HG02870 (cell line): ENCODE measurements at regions not wholly inside any gene's neighbourhood (a gene's known extent, or its start where the extent isn't known, plus 50 kb on each side); places are given as distances from the start of the nearest gene placed in this dataset.

ENCODE experiments used
- ATAC-seq: cut with Tn5 transposase; IDR thresholded peaks from one replicate; pipeline ENCODE4 v1.9.1; 2021; ENCODE audit warnings: mild to moderate bottlenecking, moderate library complexity; ENCODE audit not compliant: unreplicated experiment

- ATAC-seq = no peak
Measured at GRCh38 chrX:87727620-87728019, 210.0 kb downstream of the KLHL4 start.

GRCh38 chrX:87728024-87728423, 210.4 kb downstream of the KLHL4 start:
- no peak for ATAC-seq

DNA sequence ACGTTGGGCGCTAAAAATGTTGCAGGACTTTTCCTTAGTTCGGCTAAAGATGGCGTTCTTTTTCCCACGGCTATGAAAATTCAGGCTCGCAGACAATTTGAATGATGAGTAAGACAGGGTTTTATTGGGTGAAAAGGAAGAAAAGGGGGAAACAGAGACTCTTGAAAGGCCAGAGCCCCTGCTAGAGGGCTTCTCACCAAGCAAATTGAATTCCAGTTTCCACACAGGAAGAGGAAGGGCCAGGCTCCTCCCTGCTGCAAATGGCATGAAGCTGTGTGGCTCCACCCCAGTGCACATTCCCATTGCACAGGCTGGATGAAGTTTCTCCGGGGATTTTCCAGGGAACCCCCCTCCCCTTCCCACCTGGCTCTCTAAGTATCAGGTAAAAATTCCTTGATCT, 210.9 kb downstream of the KLHL4 start:
- ATAC-seq = no peak

DNA sequence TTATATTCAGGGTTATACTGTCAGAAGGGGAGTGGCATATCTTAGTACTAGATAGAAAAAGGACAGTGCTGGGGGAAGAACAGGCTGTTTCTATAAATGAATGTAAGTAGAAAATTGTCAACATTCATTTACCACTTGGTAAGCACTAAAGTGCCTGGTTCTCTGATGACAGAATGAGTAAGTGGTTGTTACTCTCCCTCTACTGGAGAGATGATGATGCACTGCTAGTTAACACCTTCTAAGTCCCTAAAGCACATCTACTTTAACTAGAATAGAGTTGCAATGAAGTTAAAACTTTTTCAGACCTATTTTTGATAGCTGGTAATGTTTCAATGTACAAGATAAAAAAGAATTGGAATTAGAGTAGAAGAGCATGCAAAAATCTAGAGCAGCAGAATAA, 214.5 kb downstream of the KLHL4 start:
- ATAC-seq = no peak

GRCh38 chrX:87736576-87736975, 219.0 kb downstream of the KLHL4 start:
- no peak for ATAC-seq

DNA sequence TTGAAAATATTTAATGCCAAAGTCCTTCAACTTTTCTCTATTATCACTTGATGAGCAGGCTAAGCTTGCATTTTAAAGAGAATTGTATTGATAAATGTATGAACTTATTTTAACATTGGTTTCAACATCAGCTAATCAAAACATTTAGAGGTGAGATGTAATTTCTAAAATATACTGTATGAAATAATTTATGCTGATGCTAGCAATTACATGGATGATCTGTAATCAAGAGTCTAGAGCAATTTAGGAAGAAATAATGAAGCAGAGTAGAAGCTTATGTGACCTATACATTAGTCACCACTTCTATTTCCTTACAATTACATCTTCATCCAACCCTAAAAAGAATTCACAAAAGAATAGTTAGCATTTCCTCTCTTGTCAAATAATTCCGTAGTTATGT, 226.8 kb downstream of the KLHL4 start:
- no peak for ATAC-seq

DNA sequence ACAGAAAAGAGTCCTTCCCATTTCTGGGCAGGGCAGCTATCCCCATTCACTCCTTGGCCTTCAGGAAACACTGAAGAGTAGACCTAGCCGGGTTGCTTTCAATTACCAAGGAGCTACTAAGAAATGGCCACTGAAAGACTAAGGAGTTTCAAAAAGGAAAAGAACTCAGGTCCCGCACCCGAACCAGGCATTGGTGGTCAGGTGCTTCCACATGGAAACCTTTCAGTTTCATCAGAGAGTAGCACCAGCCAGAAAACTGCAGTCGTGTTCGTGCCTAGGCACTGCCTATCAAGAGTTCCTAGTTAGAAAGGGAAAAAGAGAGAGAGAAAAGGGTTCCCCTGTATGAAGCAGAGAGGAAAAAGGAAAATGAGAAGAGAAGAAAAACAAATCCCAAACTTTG, 237.9 kb downstream of the KLHL4 start:
- ATAC-seq = no peak

DNA sequence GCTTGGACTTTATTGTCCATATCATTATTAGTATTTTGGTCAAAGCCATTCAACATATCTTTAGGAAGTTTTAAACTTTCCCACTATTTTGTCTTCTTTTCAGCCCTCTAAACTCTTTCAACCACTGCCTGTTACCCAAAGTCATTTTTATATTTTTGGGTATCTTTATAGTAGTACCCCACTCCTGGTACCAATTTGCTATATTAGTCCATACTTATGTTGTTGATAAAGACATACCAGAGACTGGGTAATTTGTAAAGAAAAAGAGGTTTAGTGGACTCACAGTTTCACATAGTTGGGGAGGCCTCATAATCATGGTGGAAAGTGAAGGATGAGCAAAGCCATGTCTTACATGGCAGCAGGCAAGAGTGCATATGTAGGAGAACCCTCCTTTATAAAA, 271.4 kb downstream of the KLHL4 start:
- no peak for ATAC-seq

DNA sequence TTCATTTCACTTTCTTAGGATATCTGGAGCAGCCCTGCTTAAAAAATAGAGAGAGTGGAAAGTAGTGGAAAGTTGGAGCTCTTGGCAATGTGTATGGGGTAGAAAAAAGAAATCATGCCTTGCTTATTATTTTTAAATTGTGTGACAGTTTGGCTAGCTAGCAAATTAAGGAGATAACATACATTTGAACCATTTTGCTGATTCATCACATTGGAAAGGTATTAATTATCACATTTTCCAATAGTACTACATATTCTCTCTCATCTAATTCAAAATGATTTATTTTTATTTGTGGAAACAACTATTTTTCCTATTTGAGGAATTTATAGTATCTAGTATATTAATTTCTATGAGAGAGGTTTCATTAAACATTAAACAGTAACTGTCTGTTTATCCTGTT, 280.4 kb downstream of the KLHL4 start:
- ATAC-seq = no peak

DNA sequence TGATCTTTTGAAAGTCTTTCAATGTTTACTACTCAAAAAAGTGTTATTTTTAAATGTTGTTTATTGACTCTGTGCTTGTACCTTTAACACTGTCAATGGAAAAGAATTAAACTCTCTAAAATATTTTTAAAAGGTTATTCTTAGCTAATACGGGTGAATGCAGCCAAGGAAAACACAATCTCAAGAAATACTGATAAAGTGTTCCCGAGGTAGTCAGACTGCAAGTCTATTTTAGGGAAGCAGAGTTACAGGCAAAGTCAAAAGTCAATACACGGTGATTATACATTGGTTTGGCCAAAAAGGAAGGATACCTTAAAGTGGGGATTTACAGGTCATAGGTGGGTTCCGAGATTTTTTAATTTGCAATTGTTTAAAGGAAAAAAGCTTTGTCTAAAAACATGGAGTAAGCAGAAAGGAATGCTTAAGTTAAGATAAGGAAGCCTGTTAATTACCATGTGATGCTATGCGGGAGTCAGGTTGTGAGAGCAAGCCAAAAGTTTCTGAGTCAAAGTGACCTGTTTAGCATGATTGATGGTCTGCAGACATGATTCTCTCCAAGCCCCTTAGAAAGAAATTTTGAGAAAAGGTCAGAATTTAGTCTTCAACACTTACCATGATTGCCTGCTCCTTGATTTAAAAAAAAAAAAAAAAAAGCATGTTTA, 288.4 kb downstream of the KLHL4 start:
- ATAC-seq = no peak

DNA sequence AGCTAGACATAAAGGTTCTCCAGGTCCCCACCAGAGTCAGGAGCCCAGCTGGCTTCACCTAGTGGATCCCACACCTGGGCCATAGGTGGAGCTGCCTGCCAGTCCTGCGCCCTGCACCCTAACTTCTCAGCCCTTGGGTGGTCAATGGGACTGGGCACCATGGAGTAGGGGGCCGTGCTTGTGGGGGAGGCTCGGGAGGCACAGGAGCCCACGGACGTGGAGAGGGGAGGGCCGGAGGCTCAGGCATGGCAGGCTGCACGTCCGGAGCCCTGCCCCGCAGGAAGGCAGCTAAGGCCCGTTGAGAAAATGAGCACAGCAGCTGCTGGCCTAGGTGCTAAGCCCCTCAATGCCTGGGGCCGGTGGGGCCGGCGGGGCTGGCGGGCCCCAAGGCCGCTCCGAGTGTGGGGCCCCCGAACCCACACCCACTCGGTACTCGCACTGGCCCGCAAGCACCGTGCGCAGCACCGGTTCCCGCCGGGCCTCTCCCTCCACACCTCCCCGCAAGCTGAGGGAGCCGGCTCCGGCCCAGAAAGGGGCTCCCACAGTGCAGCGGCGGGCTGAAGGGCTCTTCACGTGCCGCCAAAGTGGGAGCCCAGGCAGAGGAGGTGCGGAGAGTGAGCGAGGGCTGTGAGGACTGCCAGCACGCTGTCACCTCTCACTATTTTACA, 291.1 kb downstream of the KLHL4 start:
- no peak for ATAC-seq

- no peak for ATAC-seq
Measured at GRCh38 chrX:87813566-87813965, 296.0 kb downstream of the KLHL4 start.

DNA sequence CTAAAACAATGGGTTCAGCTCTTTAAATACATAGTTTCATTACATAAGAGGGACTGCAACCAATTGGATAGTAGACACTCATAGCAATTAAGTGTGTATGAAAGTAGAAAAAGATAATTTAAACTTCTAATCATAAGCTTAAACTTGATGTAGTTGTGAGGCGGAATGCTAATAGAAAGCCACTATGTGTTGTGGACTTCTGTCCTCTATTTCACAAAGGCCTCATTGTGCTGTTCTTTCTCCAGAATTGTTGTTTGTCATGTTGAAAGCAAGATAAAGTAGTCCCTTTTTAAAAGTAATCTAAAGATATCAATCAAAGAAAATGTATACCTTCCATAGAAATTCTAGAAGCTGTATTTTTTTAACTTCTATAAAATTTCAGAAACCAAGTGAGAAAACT, 329.4 kb downstream of the KLHL4 start:
- no peak for ATAC-seq

DNA sequence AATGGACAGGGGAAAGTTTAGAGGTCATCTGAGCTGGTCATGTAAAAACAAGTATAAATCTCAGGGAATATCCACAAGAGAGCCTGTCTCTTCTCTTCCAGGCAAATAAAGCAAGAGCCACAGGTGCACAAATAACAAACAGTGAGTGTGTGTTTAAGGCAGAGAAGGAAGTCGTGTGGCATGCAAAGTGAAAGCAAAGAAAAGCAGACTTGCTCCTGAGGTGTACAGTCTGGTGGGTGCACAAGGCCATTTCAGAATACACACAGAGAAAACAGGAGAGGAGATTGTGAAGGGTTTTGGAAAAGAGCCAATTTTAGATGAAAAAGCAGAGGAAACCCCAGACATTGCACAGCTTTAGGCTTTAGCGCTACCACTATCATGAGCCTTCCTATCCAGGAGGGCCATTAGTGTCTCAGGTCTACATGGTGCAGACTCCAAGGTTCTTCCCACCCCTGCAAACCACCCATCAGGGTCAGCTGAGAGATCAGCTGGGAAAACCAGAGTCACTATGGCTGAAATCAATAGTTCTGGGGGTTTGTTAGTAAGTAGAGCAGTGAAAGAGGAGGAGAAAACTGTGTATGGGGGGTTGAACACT, 355.8 kb downstream of the KLHL4 start:
- peak; percentile 64 for ATAC-seq

GRCh38 chrX:87874043-87874442, 356.4 kb downstream of the KLHL4 start:
- ATAC-seq = peak; percentile 32

DNA sequence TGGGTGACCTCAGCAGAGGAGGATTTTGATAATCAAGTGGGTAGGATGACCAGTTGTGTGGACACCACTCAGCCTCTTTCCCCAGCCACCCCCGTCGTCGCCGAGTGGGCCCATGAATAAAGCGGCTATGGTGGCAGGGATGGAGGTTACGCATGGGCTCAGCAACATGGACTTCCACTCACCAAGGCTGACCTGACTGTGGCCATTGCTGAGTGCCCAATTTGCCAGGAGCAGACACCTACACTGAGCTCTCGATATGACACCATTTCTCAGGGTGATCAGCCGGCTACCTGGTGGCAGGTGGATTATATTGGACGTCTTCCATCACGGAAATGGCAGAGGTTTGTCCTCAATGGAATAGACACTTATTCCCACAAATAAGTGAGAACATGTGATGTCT, 361.3 kb downstream of the KLHL4 start:
- no peak for ATAC-seq

DNA sequence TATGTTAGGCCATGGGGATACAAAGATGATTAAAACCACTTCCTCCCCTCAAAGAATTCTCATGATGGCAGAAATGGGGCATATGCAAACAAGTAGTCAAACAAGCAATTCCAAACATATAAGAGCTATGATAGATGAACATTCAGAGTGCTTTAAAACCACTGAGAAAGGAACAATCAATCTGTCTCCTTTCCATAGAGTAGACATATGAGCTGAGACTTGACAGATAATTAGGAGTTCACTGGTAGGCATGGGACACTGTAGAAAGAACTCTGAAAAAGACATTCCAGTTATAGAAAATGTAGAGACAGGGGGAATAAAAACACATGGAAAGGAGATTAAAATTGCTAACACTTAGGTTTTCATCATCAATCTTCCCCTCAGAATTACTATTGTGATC, 372.8 kb downstream of the KLHL4 start:
- ATAC-seq = no peak

GRCh38 chrX:87895421-87895820, 377.8 kb downstream of the KLHL4 start:
- ATAC-seq = peak; percentile 56

DNA sequence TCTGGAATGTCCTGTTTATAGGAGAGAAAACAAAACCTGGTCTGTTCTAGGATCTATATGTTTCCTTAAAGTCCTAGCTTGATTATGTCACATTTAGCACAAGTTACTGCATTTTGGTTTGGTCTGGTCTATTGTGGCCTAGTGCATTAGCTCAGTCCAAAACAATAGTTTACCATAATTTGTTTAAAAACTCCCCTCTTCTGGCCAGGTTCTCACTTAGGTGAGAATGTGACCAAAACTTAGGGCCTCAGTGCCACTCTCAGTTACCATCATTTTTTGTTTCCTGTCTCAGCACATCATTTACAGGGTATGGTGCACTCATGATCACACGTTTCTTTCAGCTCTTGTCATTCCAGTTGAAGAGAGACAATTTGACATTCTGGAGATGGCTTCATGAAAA, 378.5 kb downstream of the KLHL4 start:
- no peak for ATAC-seq

GRCh38 chrX:87900320-87900908, 382.8 kb downstream of the KLHL4 start:
- ATAC-seq = peak; percentile 76

GRCh38 chrX:87901060-87901459, 383.5 kb downstream of the KLHL4 start:
- ATAC-seq = no peak

DNA sequence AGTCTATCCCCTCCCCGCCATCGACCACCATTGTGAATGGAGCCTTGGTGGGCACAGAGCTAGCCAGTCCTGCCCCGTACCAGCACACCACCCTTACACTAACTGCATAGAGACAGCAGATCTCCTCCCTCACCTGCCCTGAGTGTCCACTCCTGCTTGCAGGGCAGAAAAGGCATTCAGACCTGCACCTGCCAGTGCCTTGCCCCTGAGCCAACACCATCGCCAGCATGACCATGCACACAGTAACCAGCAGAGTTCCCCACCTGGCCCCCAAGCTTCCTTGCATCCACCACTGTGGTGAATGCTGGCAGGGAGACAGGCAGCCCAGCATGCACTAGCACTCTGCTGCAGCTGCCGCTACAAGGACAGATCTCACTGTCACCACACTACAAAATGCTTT, 397.1 kb downstream of the KLHL4 start:
- no peak for ATAC-seq
